ENCODE measurements at regions not wholly inside any gene's neighbourhood (a gene's known extent, or its start where the extent isn't known, plus 50 kb on each side); places are given as distances from the start of the nearest gene placed in this dataset.

GRCh38 chr21:14762734-14763694, 216.9 kb upstream of the SAMSN1 start (continued):
- TF ChIP-seq, protein P1, sequence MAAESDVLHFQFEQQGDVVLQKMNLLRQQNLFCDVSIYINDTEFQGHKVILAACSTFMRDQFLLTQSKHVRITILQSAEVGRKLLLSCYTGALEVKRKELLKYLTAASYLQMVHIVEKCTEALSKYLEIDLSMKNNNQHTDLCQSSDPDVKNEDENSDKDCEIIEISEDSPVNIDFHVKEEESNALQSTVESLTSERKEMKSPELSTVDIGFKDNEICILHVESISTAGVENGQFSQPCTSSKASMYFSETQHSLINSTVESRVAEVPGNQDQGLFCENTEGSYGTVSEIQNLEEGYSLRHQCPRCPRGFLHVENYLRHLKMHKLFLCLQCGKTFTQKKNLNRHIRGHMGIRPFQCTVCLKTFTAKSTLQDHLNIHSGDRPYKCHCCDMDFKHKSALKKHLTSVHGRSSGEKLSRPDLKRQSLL (tag by site-specific recombination; IDR thresholded peaks at IDR 0.05): no peak
- TF ChIP-seq GLIS1 (tag by site-specific recombination; IDR thresholded peaks at IDR 0.05) (no peak), ZBTB20 (tag by site-specific recombination; IDR thresholded peaks at IDR 0.05) (no peak), ZIC2 (tag by site-specific recombination; IDR thresholded peaks at IDR 0.05) (no peak)

- ChIA-PET POLR2A (no interaction called here), CTCF (interaction anchor here (0.8 kb wide), 1 partner anchor 11 kb away, joined by 4 read pairs; no protein-coding TSS in a partner anchor)
- Histone ChIP-seq H3K4me1 (ENCODE audit: control insufficient read depth, insufficient read depth, low read length) (no peaks in the 10 kb centered on the region), H3K27ac (ENCODE audit: extremely low read depth, low read depth, low read length) (no peak overlapping the region), H3K4me3 (ENCODE audit: low read depth, low read length) (no peak overlapping the region), H3K36me3 (ENCODE audit: control insufficient read depth in 2 of 2, insufficient read depth in 1 of 2, low read length in 2 of 2) (no peaks in the 10 kb centered on the region), H3K9me3 (ENCODE audit: control insufficient read depth, insufficient read depth, low read depth, low read length) (no peaks in the 10 kb centered on the region)
- TF ChIP-seq ZIC2 (tag by site-specific recombination; IDR thresholded peaks at IDR 0.05) (no peak), REST (tag by site-specific recombination; IDR thresholded peaks at IDR 0.05) (no peak), YY2 (tag by site-specific recombination; IDR thresholded peaks at IDR 0.05) (no peak), ZNF610 (tag by site-specific recombination; IDR thresholded peaks at IDR 0.05; ENCODE audit: borderline replicate concordance) (no peak)
- TF ChIP-seq, protein P2, sequence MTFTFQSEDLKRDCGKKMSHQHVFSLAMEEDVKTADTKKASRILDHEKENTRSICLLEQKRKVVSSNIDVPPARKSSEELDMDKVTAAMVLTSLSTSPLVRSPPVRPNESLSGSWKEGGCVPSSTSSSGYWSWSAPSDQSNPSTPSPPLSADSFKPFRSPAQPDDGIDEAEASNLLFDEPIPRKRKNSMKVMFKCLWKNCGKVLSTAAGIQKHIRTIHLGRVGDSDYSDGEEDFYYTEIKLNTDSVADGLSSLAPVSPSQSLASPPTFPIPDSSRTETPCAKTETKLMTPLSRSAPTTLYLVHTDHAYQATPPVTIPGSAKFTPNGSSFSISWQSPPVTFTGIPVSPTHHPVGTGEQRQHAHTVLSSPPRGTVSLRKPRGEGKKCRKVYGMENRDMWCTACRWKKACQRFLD (tag by site-specific recombination; IDR thresholded peaks at IDR 0.05): no peak
Observed at GRCh38 chr21:14762327-14762726, 216.2 kb upstream of the SAMSN1 start.

DNA sequence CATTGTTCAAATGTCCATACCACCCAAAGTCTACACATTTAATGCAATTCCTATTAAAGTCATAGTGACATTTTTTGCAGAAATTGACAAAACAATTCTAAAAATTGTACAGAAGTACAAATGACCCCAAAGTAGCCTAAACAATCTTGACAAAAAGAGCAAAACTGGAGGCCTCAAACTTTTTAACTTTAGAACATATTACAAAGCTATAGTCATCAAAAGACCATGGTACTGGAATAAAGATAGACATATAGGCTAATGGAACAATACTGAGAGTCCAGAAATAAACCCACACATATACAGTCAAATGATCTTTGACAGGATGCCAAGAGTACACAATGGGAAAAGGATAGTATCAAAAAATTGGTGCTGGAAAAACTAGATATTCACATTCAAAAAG, 213.2 kb upstream of the SAMSN1 start:
- no peaks in the 10 kb centered on the region for H3K4me1 ChIP-seq (ENCODE audit: control insufficient read depth, insufficient read depth, low read length)
- no peak for TF ChIP-seq YY2 (tag by site-specific recombination; IDR thresholded peaks at IDR 0.05)
- TF ChIP-seq ZNF184 (tag by site-specific recombination; IDR thresholded peaks at IDR 0.05): no peak
- TF ChIP-seq ZNF548 (tag by site-specific recombination; IDR thresholded peaks at IDR 0.05): no peak
- no peak for TF ChIP-seq ZNF354C (tag by site-specific recombination; IDR thresholded peaks at IDR 0.05; ENCODE audit: borderline replicate concordance, low read depth)
- TF ChIP-seq ZNF175 (tag by site-specific recombination; IDR thresholded peaks at IDR 0.05): no peak
- no peaks in the 10 kb centered on the region for H3K9me3 ChIP-seq (ENCODE audit: control insufficient read depth, insufficient read depth, low read depth, low read length)
- H3K27ac ChIP-seq (ENCODE audit: extremely low read depth, low read depth, low read length): no peak overlapping the region
- no peaks in the 10 kb centered on the region for H3K36me3 ChIP-seq (ENCODE audit: control insufficient read depth in 2 of 2, insufficient read depth in 1 of 2, low read length in 2 of 2)
- ChIA-PET POLR2A (no interaction called here), CTCF (no interaction called here)
- H3K4me3 ChIP-seq (ENCODE audit: low read depth, low read length): no peak overlapping the region

GRCh38 chr21:14758849-14759248, 212.7 kb upstream of the SAMSN1 start:
- no peak overlapping the region for H3K27ac ChIP-seq (ENCODE audit: extremely low read depth, low read depth, low read length)
- ChIA-PET POLR2A (no interaction called here), CTCF (no interaction called here)
- no peak overlapping the region for H3K4me3 ChIP-seq (ENCODE audit: low read depth, low read length)
- H3K4me1 ChIP-seq (ENCODE audit: control insufficient read depth, insufficient read depth, low read length): no peaks in the 10 kb centered on the region
- no peaks in the 10 kb centered on the region for H3K9me3 ChIP-seq (ENCODE audit: control insufficient read depth, insufficient read depth, low read depth, low read length)
- no peaks in the 10 kb centered on the region for H3K36me3 ChIP-seq (ENCODE audit: control insufficient read depth in 2 of 2, insufficient read depth in 1 of 2, low read length in 2 of 2)
- TF ChIP-seq ZFP3 (tag by site-specific recombination; IDR thresholded peaks at IDR 0.05; ENCODE audit: low read depth): no peak
- TF ChIP-seq ZFP41 (tag by site-specific recombination; IDR thresholded peaks at IDR 0.05; ENCODE audit: borderline replicate concordance): no peak
- TF ChIP-seq, protein P3, sequence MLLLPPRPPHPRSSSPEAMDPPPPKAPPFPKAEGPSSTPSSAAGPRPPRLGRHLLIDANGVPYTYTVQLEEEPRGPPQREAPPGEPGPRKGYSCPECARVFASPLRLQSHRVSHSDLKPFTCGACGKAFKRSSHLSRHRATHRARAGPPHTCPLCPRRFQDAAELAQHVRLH (tag by site-specific recombination; IDR thresholded peaks at IDR 0.05): no peak
- no peak for TF ChIP-seq MZF1 (tag by site-specific recombination; IDR thresholded peaks at IDR 0.05; ENCODE audit: borderline replicate concordance)
- no peak for TF ChIP-seq TCF7L2 (IDR thresholded peaks at IDR 0.05; ENCODE audit: borderline replicate concordance, low read depth, low read length)
- no peak for TF ChIP-seq YY2 (tag by site-specific recombination; IDR thresholded peaks at IDR 0.05)
